HCT116 (cell line): ENCODE measurements at regions not wholly inside any gene's neighbourhood (a gene's known extent, or its start where the extent isn't known, plus 50 kb on each side); places are given as distances from the start of the nearest gene placed in this dataset.

Experiments used
- ATAC-seq: fragments of 200-7000 bp; cut with Tn5 transposase; 2 replicates; pipeline ENCODE4 v1.9.1; 2020; ENCODE audit warnings: mild to moderate bottlenecking, moderate library complexity
- BruUV-seq: library from RNA; stranded (reverse); fragments of 400-500 nt; replicated peaks from 2 replicates; lab custom pipeline; 2021; lab: Mats Ljungman, UMichigan
- CTCF ChIA-PET: fragments of 300-600 bp; sonication (Branson Sonifier 250); formaldehyde crosslinking; loops from one replicate; lab custom pipeline; 2021; ENCODE audit warnings: antibody characterized with exemption; lab: Charles Lee
- POLR2A ChIA-PET: fragments of 300-600, 350-600 bp; sonication (Branson Sonifier 250); formaldehyde crosslinking; loops from one replicate; lab custom pipeline; 2021; ENCODE audit warnings: antibody characterized with exemption; lab: Charles Lee
- RAD21 ChIA-PET, 2 experiments: fragments of 300-600 bp; sonication (Branson Sonifier 250); formaldehyde crosslinking; loops; one replicate each; lab custom pipeline; 2023; ENCODE audit warnings: low total read pairs in 2 of 2; ENCODE audit not compliant: uncharacterized antibody in 2 of 2, unreplicated experiment in 2 of 2, low non-redundant PET in 1 of 2; lab: Charles Lee
- DNase-seq: peaks from one replicate; pipeline ENCODE4 v3.0.0-alpha.2; 2010; ENCODE audit warnings: low read depth, low spot score
- H2AFZ ChIP-seq: fragments of 200-600 bp; shearing (Covaris generic), sonication (generic); 2 replicates; pipeline ENCODE4 v1.6.1; 2017; ENCODE audit warnings: low read depth, mixed run types, mixed read lengths, antibody characterized with exemption, low read length; ENCODE audit not compliant: poor library complexity, severe bottlenecking
- H3K27ac ChIP-seq: 2 replicates; pipeline ENCODE4 v1.5.1; 2012; ENCODE audit warnings: low read depth, low read length
- H3K27me3 ChIP-seq: fragments of 200-600 bp; sonication (generic); 2 replicates; pipeline ENCODE4 v1.6.1; 2016; ENCODE audit warnings: mixed run types, low read length, mixed read lengths; ENCODE audit not compliant: insufficient read depth
- H3K36me3 ChIP-seq, 2 experiments: fragments of 200-500 bp in 1 of 2; fragments of 200-600 bp in 1 of 2; sonication (Bioruptor generic) in 1 of 2; sonication (generic) in 1 of 2; 2 replicates each; pipeline versions ENCODE4 v1.5.1 to v1.6.1; 2014 to 2016; ENCODE audit warnings: low read length in 2 of 2, inconsistent platforms in 1 of 2, mixed read lengths in 1 of 2, mixed run types in 1 of 2; ENCODE audit not compliant: insufficient read depth in 2 of 2, control insufficient read depth in 1 of 2
- H3K4me1 ChIP-seq, 2 experiments: fragments of 200-600 bp in 1 of 2; sonication (generic) in 1 of 2; 2 replicates each; pipeline versions ENCODE4 v1.5.1 to v1.6.1; 2012 to 2017; ENCODE audit warnings: low read length in 2 of 2, inconsistent platforms in 1 of 2, mild to moderate bottlenecking in 1 of 2, mixed read lengths in 1 of 2, mixed run types in 1 of 2, moderate library complexity in 1 of 2; ENCODE audit not compliant: insufficient read depth in 2 of 2, control insufficient read depth in 1 of 2
- H3K4me2 ChIP-seq: fragments of 200-600 bp; sonication (generic); 2 replicates; pipeline ENCODE4 v1.6.1; 2017; ENCODE audit warnings: mixed run types, low read length, mixed read lengths
- H3K4me3 ChIP-seq, 2 experiments: fragments of 200-600 bp in 1 of 2; sonication (generic) in 1 of 2; replicated peaks in 1 of 2; 2 replicates each; pipeline ENCODE4 v1.5.1; 2011 to 2016; ENCODE audit warnings: low read length in 2 of 2, control low read depth in 1 of 2, low read depth in 1 of 2, mild to moderate bottlenecking in 1 of 2, mixed read lengths in 1 of 2, mixed run types in 1 of 2
- H3K79me2 ChIP-seq: fragments of 200-600 bp; sonication (generic); 2 replicates; pipeline ENCODE4 v1.6.1; 2017; ENCODE audit warnings: mild to moderate bottlenecking, mixed run types, low read length, moderate library complexity, mixed read lengths; ENCODE audit not compliant: insufficient read depth
- H3K9ac ChIP-seq: fragments of 200-600 bp; sonication (generic); 2 replicates; pipeline ENCODE4 v1.6.1; 2016; ENCODE audit warnings: low read length, mixed read lengths
- H3K9me2 ChIP-seq: fragments of 200-600 bp; sonication (generic), shearing (Covaris generic); 2 replicates; pipeline ENCODE4 v1.6.1; 2017; ENCODE audit warnings: mixed run types, mild to moderate bottlenecking, moderate library complexity; ENCODE audit not compliant: insufficient read depth
- H3K9me3 ChIP-seq, 2 experiments: fragments of 200-500 bp in 1 of 2; fragments of 200-600 bp in 1 of 2; sonication (Bioruptor generic) in 1 of 2; sonication (generic) in 1 of 2; 2 replicates each; pipeline ENCODE4 v1.6.1; 2014 to 2017; ENCODE audit warnings: low read length in 2 of 2, mixed read lengths in 2 of 2, inconsistent platforms in 1 of 2, low read depth in 1 of 2, mild to moderate bottlenecking in 1 of 2, mixed run types in 1 of 2, moderate library complexity in 1 of 2; ENCODE audit not compliant: control insufficient read depth in 1 of 2, insufficient read depth in 1 of 2
- H4K20me1 ChIP-seq: fragments of 200-600 bp; sonication (generic), shearing (Covaris generic); 2 replicates; pipeline ENCODE4 v1.6.1; 2017; ENCODE audit warnings: mixed run types, mild to moderate bottlenecking, moderate library complexity; ENCODE audit not compliant: insufficient read depth
- CBX3 ChIP-seq: IDR thresholded peaks from 2 replicates; pipeline ENCODE4 v1.6.1; 2012; ENCODE audit warnings: low read depth
- CEBPB ChIP-seq: IDR thresholded peaks from 2 replicates; pipeline ENCODE4 v1.6.1; 2012; ENCODE audit warnings: low read depth
- ELF1 ChIP-seq: IDR thresholded peaks from 2 replicates; pipeline ENCODE4 v1.6.1; 2012; ENCODE audit warnings: low read depth, borderline replicate concordance
- EZH2 ChIP-seq: fragments of 200-600 bp; sonication (generic); IDR thresholded peaks from 2 replicates; pipeline ENCODE4 v1.6.1; 2017; ENCODE audit warnings: antibody characterized with exemption, mixed run types
- EZH2phosphoT487 ChIP-seq: fragments of 200-600 bp; IDR thresholded peaks from 2 replicates; pipeline ENCODE4 v1.6.1; 2018; ENCODE audit warnings: antibody characterized with exemption, borderline replicate concordance
- JUND ChIP-seq: IDR thresholded peaks from 2 replicates; pipeline ENCODE4 v1.6.1; 2012
- POLR2A ChIP-seq: IDR thresholded peaks from 2 replicates; pipeline ENCODE4 v1.7.0; 2011; ENCODE audit warnings: borderline replicate concordance; ENCODE audit not compliant: insufficient read depth, insufficient read length; ENCODE audit errors: extremely low read depth
- SIN3A ChIP-seq: IDR thresholded peaks from 2 replicates; pipeline ENCODE4 v1.6.1; 2012; ENCODE audit warnings: low read depth
- SRF ChIP-seq: IDR thresholded peaks from 2 replicates; pipeline ENCODE4 v1.6.1; 2012; ENCODE audit warnings: low read depth
- TCF7L2 ChIP-seq: IDR thresholded peaks from 2 replicates; pipeline ENCODE4 v1.7.0; 2011; ENCODE audit warnings: borderline replicate concordance, inconsistent platforms; ENCODE audit not compliant: insufficient read depth, insufficient read length; ENCODE audit errors: extremely low read depth
- intact Hi-C: fragments of 100-400 bp; cut with micrococcal nuclease; formaldehyde crosslinking; loops from 2 replicates; pipeline ENCODE4 v1.10.0; 2022
- TF ChIP-seq, protein P1 (sequence below): IDR thresholded peaks from 2 replicates; pipeline ENCODE4 v1.6.1; 2012
- TF ChIP-seq, protein P2 (sequence below): IDR thresholded peaks from 2 replicates; pipeline ENCODE4 v1.6.1; 2011; ENCODE audit warnings: mild to moderate bottlenecking, low read length, moderate library complexity; ENCODE audit not compliant: insufficient replicate concordance; ENCODE audit errors: extremely low read depth
- TF ChIP-seq, protein P3 (sequence below): IDR thresholded peaks from 2 replicates; pipeline ENCODE4 v1.6.1; 2012

DNA sequence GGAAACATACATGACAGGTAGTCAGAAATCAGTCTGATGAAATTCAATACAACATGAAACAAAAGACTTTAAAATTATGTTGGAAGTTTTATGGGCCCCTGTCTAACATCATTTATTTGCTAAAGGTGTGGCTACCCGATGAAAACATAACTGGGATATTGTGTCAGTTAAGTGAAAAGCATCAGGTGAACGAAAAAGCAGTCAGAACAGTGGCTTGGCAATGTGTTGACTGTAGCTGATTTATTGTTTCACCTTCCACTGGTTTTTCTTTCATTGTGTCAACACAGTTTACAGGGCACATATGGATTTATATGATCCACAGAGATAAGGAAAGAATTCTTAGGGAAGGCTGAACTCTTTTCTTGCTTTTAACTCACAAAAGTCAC lies 429.6 kb upstream of the ZNF608 start:
- RAD21 ChIA-PET = no interaction called here
- no peaks in the 10 kb centered on the region for H3K4me1 ChIP-seq
- no peaks in the 10 kb centered on the region for H4K20me1 ChIP-seq
- H3K9ac ChIP-seq = no peak overlapping the region
- H3K9me3 ChIP-seq = no peaks in the 10 kb centered on the region
- H3K4me2 ChIP-seq = no peak overlapping the region
- ATAC-seq (no peak), DNase-seq (no peak)
- POLR2A ChIA-PET = no interaction called here
- H3K4me3 ChIP-seq = no peak overlapping the region
- no peak overlapping the region for H3K27ac ChIP-seq
- no peaks in the 10 kb centered on the region for H3K27me3 ChIP-seq
- no peak overlapping the region for H2AFZ ChIP-seq
- intact Hi-C loops = no loop called here
- no peaks in the 10 kb centered on the region for H3K9me2 ChIP-seq
- no peaks in the 10 kb centered on the region for H3K36me3 ChIP-seq
- TF ChIP-seq, protein P1, sequence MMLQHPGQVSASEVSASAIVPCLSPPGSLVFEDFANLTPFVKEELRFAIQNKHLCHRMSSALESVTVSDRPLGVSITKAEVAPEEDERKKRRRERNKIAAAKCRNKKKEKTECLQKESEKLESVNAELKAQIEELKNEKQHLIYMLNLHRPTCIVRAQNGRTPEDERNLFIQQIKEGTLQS = no peak
- no peak for TF ChIP-seq TCF7L2
- no peak for TF ChIP-seq SIN3A
- no peak for TF ChIP-seq POLR2A
- no peak for TF ChIP-seq SRF
- no peak for TF ChIP-seq CEBPB
- TF ChIP-seq, protein P2, sequence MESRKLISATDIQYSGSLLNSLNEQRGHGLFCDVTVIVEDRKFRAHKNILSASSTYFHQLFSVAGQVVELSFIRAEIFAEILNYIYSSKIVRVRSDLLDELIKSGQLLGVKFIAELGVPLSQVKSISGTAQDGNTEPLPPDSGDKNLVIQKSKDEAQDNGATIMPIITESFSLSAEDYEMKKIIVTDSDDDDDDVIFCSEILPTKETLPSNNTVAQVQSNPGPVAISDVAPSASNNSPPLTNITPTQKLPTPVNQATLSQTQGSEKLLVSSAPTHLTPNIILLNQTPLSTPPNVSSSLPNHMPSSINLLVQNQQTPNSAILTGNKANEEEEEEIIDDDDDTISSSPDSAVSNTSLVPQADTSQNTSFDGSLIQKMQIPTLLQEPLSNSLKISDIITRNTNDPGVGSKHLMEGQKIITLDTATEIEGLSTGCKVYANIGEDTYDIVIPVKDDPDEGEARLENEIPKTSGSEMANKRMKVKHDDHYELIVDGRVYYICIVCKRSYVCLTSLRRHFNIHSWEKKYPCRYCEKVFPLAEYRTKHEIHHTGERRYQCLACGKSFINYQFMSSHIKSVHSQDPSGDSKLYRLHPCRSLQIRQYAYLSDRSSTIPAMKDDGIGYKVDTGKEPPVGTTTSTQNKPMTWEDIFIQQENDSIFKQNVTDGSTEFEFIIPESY = no peak
- TF ChIP-seq EZH2 = no peak
- no peak for TF ChIP-seq ELF1
- TF ChIP-seq EZH2phosphoT487 = no peak
- TF ChIP-seq, protein P3, sequence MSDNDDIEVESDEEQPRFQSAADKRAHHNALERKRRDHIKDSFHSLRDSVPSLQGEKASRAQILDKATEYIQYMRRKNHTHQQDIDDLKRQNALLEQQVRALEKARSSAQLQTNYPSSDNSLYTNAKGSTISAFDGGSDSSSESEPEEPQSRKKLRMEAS = no peak
- no peak for TF ChIP-seq CBX3
- no peak for TF ChIP-seq JUND
- CTCF ChIA-PET = no interaction called here
- no TSS peak for BruUV-seq
- no peaks in the 10 kb centered on the region for H3K79me2 ChIP-seq
